HAP-1 (cell line): ENCODE measurements at regions not wholly inside any gene's neighbourhood (a gene's known extent, or its start where the extent isn't known, plus 50 kb on each side); places are given as distances from the start of the nearest gene placed in this dataset.
A peak's percentile ranks its signal among the peaks of the same experiment; 100 is the strongest.

Experiments
- DNase-seq, 2 experiments: peaks; one replicate each; pipeline ENCODE4 v3.0.0-alpha.2; 2016 to 2020; ENCODE audit warnings: low spot score in 2 of 2
- H3K27me3 ChIP-seq: fragments of 250-450 bp; sonication (Bioruptor Pico); 2 replicates; pipeline ENCODE4 v1.5.1; 2020; ENCODE audit warnings: low read depth, mild to moderate bottlenecking, moderate library complexity
- H3K36me3 ChIP-seq: fragments of 250-450 bp; sonication (Bioruptor Pico); replicated peaks from 2 replicates; pipeline ENCODE4 v1.5.1; 2020; ENCODE audit warnings: mild to moderate bottlenecking
- H3K4me1 ChIP-seq: fragments of 250-450 bp; sonication (Bioruptor Pico); 2 replicates; pipeline ENCODE4 v1.5.1; 2020; ENCODE audit warnings: mild to moderate bottlenecking
- H3K4me3 ChIP-seq: fragments of 250-450 bp; sonication (Bioruptor Pico); 2 replicates; pipeline ENCODE4 v1.5.1; 2020; ENCODE audit warnings: mild to moderate bottlenecking, moderate library complexity
- H3K9me3 ChIP-seq: fragments of 250-450 bp; sonication (Bioruptor Pico); 2 replicates; pipeline ENCODE4 v1.5.1; 2020; ENCODE audit warnings: mild to moderate bottlenecking, moderate library complexity
- in situ Hi-C: fragments of 300-500 bp; cut with MboI; formaldehyde crosslinking; loops from 3 replicates; pipeline ENCODE4 v1.14.3; 2020; ENCODE audit warnings: low sequenced_read_pairs, inconsistent platforms, mixed read lengths

- Histone ChIP-seq H3K4me3 (no peak overlapping the region), H3K9me3 (no peaks in the 10 kb centered on the region), H3K4me1 (peaks cover 6% of the 10 kb centered on the region), H3K27me3 (no peaks in the 10 kb centered on the region), H3K36me3 (no peaks in the 10 kb centered on the region)
- in situ Hi-C loops: loop anchor here (5.0 to 25.0 kb wide), 3 partner anchors 163 to 1201 kb away; partner anchors contain the start of gene EFNB1
- DNase-seq: peak; percentile 75 to 92
Observed at GRCh38 chrX:69387567-69388487, 116.3 kb upstream of the NALF2 start.

- Histone ChIP-seq H3K4me1 (peaks cover 12% of the 10 kb centered on the region), H3K27me3 (no peaks in the 10 kb centered on the region), H3K36me3 (no peaks in the 10 kb centered on the region), H3K9me3 (no peaks in the 10 kb centered on the region), H3K4me3 (no peak overlapping the region)
- in situ Hi-C loops: loop anchor here (5.0 to 25.0 kb wide), 3 partner anchors 162 to 1199 kb away; partner anchors contain the start of gene EFNB1
- DNase-seq: no peak
Observed at GRCh38 chrX:69386681-69387080, 117.4 kb upstream of the NALF2 start.

GRCh38 chrX:69379412-69379811 is 124.7 kb upstream of the NALF2 start:
- in situ Hi-C loops: loop anchor here (25.0 kb wide), 1 partner anchor 1192 kb away; no protein-coding TSS in a partner anchor
- H3K9me3 ChIP-seq: 0 out of 2 replicates have a peak, but pooled peaks cover 2% of the 10 kb centered on the region
- no peaks in the 10 kb centered on the region; the same call in 1 of the 2 replicates for H3K27me3 ChIP-seq
- no peak overlapping the region for H3K4me3 ChIP-seq
- no peak for DNase-seq
- peaks cover 12% of the 10 kb centered on the region for H3K4me1 ChIP-seq
- no peaks in the 10 kb centered on the region for H3K36me3 ChIP-seq

GRCh38 chrX:69374569-69374968 is 129.6 kb upstream of the NALF2 start:
- no peaks in the 10 kb centered on the region for H3K4me1 ChIP-seq
- H3K27me3 ChIP-seq: no peaks in the 10 kb centered on the region
- no peaks in the 10 kb centered on the region for H3K36me3 ChIP-seq
- no peak overlapping the region for H3K4me3 ChIP-seq
- no peak for DNase-seq
- in situ Hi-C loops: no loop called here
- 0 out of 2 replicates have a peak, but pooled peaks cover 2% of the 10 kb centered on the region for H3K9me3 ChIP-seq

GRCh38 chrX:69372435-69372834 is 131.7 kb upstream of the NALF2 start:
- Histone ChIP-seq H3K27me3 (no peaks in the 10 kb centered on the region), H3K36me3 (no peaks in the 10 kb centered on the region), H3K4me3 (no peak overlapping the region), H3K4me1 (no peaks in the 10 kb centered on the region), H3K9me3 (0 out of 2 replicates have a peak, but pooled peaks cover 2% of the 10 kb centered on the region)
- no peak for DNase-seq
- in situ Hi-C loops: no loop called here

GRCh38 chrX:69371159-69371558 is 133.0 kb upstream of the NALF2 start:
- no peaks in the 10 kb centered on the region for H3K9me3 ChIP-seq
- in situ Hi-C loops: no loop called here

GRCh38 chrX:69369999-69370398 is 134.1 kb upstream of the NALF2 start:
- no peak for DNase-seq
- H3K9me3 ChIP-seq: no peaks in the 10 kb centered on the region
- H3K36me3 ChIP-seq: no peaks in the 10 kb centered on the region
- H3K4me3 ChIP-seq: no peak overlapping the region
- in situ Hi-C loops: no loop called here
- no peaks in the 10 kb centered on the region for H3K27me3 ChIP-seq
- H3K4me1 ChIP-seq: no peaks in the 10 kb centered on the region

More at GRCh38 chrX:69371159-69371558, 133.0 kb upstream of the NALF2 start:
- Histone ChIP-seq H3K4me1 (no peaks in the 10 kb centered on the region), H3K4me3 (no peak overlapping the region), H3K27me3 (no peaks in the 10 kb centered on the region), H3K36me3 (no peaks in the 10 kb centered on the region)
- no peak for DNase-seq

GRCh38 chrX:69366183-69366582 is 137.9 kb upstream of the NALF2 start:
- in situ Hi-C loops: no loop called here
- no peak overlapping the region for H3K4me3 ChIP-seq
- DNase-seq: no peak
- no peaks in the 10 kb centered on the region for H3K36me3 ChIP-seq
- no peaks in the 10 kb centered on the region for H3K27me3 ChIP-seq
- H3K9me3 ChIP-seq: no peaks in the 10 kb centered on the region
- H3K4me1 ChIP-seq: no peaks in the 10 kb centered on the region

GRCh38 chrX:69365755-69366154 is 138.4 kb upstream of the NALF2 start:
- Histone ChIP-seq H3K9me3 (no peaks in the 10 kb centered on the region), H3K36me3 (no peaks in the 10 kb centered on the region), H3K4me1 (no peaks in the 10 kb centered on the region), H3K4me3 (no peak overlapping the region), H3K27me3 (no peaks in the 10 kb centered on the region)
- in situ Hi-C loops: no loop called here
- DNase-seq: no peak

- Histone ChIP-seq H3K36me3 (no peaks in the 10 kb centered on the region), H3K9me3 (no peaks in the 10 kb centered on the region), H3K4me3 (no peak overlapping the region), H3K4me1 (no peaks in the 10 kb centered on the region), H3K27me3 (no peaks in the 10 kb centered on the region)
- DNase-seq: no peak
- in situ Hi-C loops: no loop called here
Observed at GRCh38 chrX:69365349-69365748, 138.8 kb upstream of the NALF2 start.

- no peak overlapping the region for H3K4me3 ChIP-seq
- in situ Hi-C loops: no loop called here
- H3K27me3 ChIP-seq: no peaks in the 10 kb centered on the region
- no peak for DNase-seq
- no peaks in the 10 kb centered on the region for H3K9me3 ChIP-seq
- no peaks in the 10 kb centered on the region for H3K4me1 ChIP-seq
- no peaks in the 10 kb centered on the region for H3K36me3 ChIP-seq
Observed at GRCh38 chrX:69362856-69363255, 141.3 kb upstream of the NALF2 start.

GRCh38 chrX:69362354-69362753 is 141.8 kb upstream of the NALF2 start:
- Histone ChIP-seq H3K36me3 (no peaks in the 10 kb centered on the region), H3K9me3 (no peaks in the 10 kb centered on the region), H3K4me1 (no peaks in the 10 kb centered on the region), H3K27me3 (no peaks in the 10 kb centered on the region), H3K4me3 (no peak overlapping the region)
- in situ Hi-C loops: no loop called here
- no peak for DNase-seq

- in situ Hi-C loops: no loop called here
- H3K9me3 ChIP-seq: no peaks in the 10 kb centered on the region
- no peaks in the 10 kb centered on the region for H3K4me1 ChIP-seq
- DNase-seq: no peak
- H3K27me3 ChIP-seq: no peaks in the 10 kb centered on the region
- no peak overlapping the region for H3K4me3 ChIP-seq
- no peaks in the 10 kb centered on the region for H3K36me3 ChIP-seq
Observed at GRCh38 chrX:69361311-69361845, 142.7 kb upstream of the NALF2 start.

GRCh38 chrX:69357317-69357716 is 146.8 kb upstream of the NALF2 start:
- in situ Hi-C loops: no loop called here
- Histone ChIP-seq H3K4me1 (no peaks in the 10 kb centered on the region), H3K4me3 (no peak overlapping the region), H3K27me3 (no peaks in the 10 kb centered on the region), H3K36me3 (no peaks in the 10 kb centered on the region), H3K9me3 (no peaks in the 10 kb centered on the region)
- DNase-seq: no peak
